ENCODE measurements at regions not wholly inside any gene's neighbourhood (a gene's known extent, or its start where the extent isn't known, plus 50 kb on each side); places are given as distances from the start of the nearest gene placed in this dataset.

- Histone ChIP-seq H3K4me1 (ENCODE audit: insufficient read depth, low read length) (no peaks in the 10 kb centered on the region), H3K27me3 (ENCODE audit: insufficient read depth, low read length) (no peaks in the 10 kb centered on the region), H3K79me2 (ENCODE audit: insufficient read depth, low read length) (no peaks in the 10 kb centered on the region), H2AFZ (ENCODE audit: low read length) (no peak overlapping the region), H4K8ac (replicated peaks; ENCODE audit: insufficient read length, low read depth, low read length) (no peak overlapping the region), H3K27ac (ENCODE audit: insufficient read length, low read depth, low read length) (no peak overlapping the region), H3K18ac (ENCODE audit: insufficient read length, low read depth, low read length) (no peak overlapping the region), H3K23me2 (ENCODE audit: insufficient read length, low read depth, low read length, poor library complexity, severe bottlenecking) (no peaks in the 10 kb centered on the region), H3K4me2 (ENCODE audit: insufficient read depth, insufficient read length, low read length) (no peak overlapping the region), H3K23ac (ENCODE audit: insufficient read length, low read depth, low read length) (no peak overlapping the region), H4K91ac (ENCODE audit: insufficient read length, low read depth, low read length) (no peak overlapping the region), H3K9ac (ENCODE audit: extremely low read depth, insufficient read length, low read length) (no peak overlapping the region), H2BK12ac (ENCODE audit: insufficient read length, low read depth, low read length) (no peak overlapping the region), H3T11ph (ENCODE audit: low read length) (no peak overlapping the region), H2BK120ac (ENCODE audit: low read depth, low read length, poor library complexity, severe bottlenecking) (no peak overlapping the region), H2BK15ac (ENCODE audit: low read depth, low read length) (no peak overlapping the region), H3K56ac (ENCODE audit: insufficient read length, low read depth, low read length) (no peak overlapping the region), H2BK20ac (ENCODE audit: low read depth, low read length, poor library complexity, severe bottlenecking) (no peak overlapping the region), H4K20me1 (ENCODE audit: control insufficient read depth, insufficient read depth, insufficient read length) (no peaks in the 10 kb centered on the region), H3K4ac (ENCODE audit: low read depth, low read length) (no peak overlapping the region), H3K14ac (ENCODE audit: insufficient read depth, low read length) (no peak overlapping the region), H3K79me1 (ENCODE audit: insufficient read depth, low read depth, low read length, poor library complexity, severe bottlenecking) (no peaks in the 10 kb centered on the region), H2AK5ac (ENCODE audit: insufficient read length, low read length) (no peak overlapping the region), H3K9me3 (ENCODE audit: control insufficient read depth, low read depth, low read length) (no peaks in the 10 kb centered on the region), H2BK5ac (ENCODE audit: insufficient read length, low read length) (no peak overlapping the region), H4K5ac (ENCODE audit: insufficient read length, low read depth, low read length) (no peak overlapping the region)
- no peak for DNase-seq
- peaks cover 0 to 6% of the 10 kb centered on the region in 2 experiments; a peak in 2 of 4 replicates for H3K4me1 Mint-ChIP-seq
- no peak for TF ChIP-seq CTCF (conservative IDR thresholded peaks at IDR 0.05)
- H3K4me3 Mint-ChIP-seq, result no peak overlapping the region
- no CpG with 5 or more reads among the region's 12 CpGs for WGBS (ENCODE audit: extremely low coverage, insufficient read length, low lambda C conversion rate)
- no peak overlapping the region; a peak in 1 of 7 replicates for H3K27ac Mint-ChIP-seq
- H3K9me3 Mint-ChIP-seq, result no peaks in the 10 kb centered on the region; a peak in 1 of 5 replicates
- H3K27me3 Mint-ChIP-seq (ENCODE audit: low read depth), result peaks cover 27% of the 10 kb centered on the region
- no peaks in the 10 kb centered on the region for H3K36me3 Mint-ChIP-seq (ENCODE audit: insufficient read depth in 1 of 3, low read depth in 3 of 3)
Observed at GRCh38 chr11:45538363-45538762, 127.1 kb downstream of the CHST1 start.

Data from H9 (cell line).